ENCODE measurements at regions not wholly inside any gene's neighbourhood (a gene's known extent, or its start where the extent isn't known, plus 50 kb on each side); places are given as distances from the start of the nearest gene placed in this dataset.

DNA sequence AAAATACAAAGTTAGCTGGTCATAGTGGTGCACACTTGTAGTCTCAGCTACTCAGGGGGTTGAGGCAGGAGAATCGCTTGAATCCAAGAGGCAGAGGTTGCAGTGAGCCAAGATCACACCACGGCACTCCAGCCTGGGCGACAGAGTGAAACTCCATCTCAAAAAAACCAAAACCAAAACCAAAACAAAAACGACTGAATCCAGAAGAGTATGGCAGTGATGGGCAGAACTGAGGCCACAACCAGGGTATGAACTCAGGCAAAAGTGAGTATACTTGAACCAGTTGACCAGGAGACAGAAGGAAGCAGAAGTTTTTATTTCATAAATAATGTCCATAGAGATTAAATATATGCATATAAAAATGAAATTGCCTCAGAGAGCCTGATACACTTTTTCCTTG, 620.0 kb upstream of the SEL1L start:
- TF ChIP-seq POLR2A (IDR thresholded peaks at IDR 0.05) (no peak), POLR2AphosphoS5 (IDR thresholded peaks at IDR 0.05) (no peak)

All from prostate gland (tissue), 1 donor.